NCI-H69 (cell line): ENCODE measurements at regions not wholly inside any gene's neighbourhood (a gene's known extent, or its start where the extent isn't known, plus 50 kb on each side); places are given as distances from the start of the nearest gene placed in this dataset.
A peak's percentile ranks its signal among the peaks of the same experiment; 100 is the strongest.
"Not testable (repeated sequence)": the region's sequence is repeated elsewhere in the genome, so short reads cannot be mapped to it uniquely, and the experiment has no call there.

Experiments
- DNase-seq: peaks from one replicate; lab custom pipeline; 2025; lab: John Stamatoyannopoulos, UW

- DNase-seq = no peak
These were observed 1045.0 kb upstream of the DDX18 start for GRCh38 chr2:116769514-116769913.

GRCh38 chr2:116776556-116776955, 1037.9 kb upstream of the DDX18 start:
- no peak for DNase-seq

- no peak for DNase-seq
These were observed 1026.6 kb upstream of the DDX18 start for GRCh38 chr2:116787848-116788247.

GRCh38 chr2:116802671-116803070, 1011.8 kb upstream of the DDX18 start:
- no peak for DNase-seq

GRCh38 chr2:116804901-116805300, 1009.6 kb upstream of the DDX18 start:
- DNase-seq = no peak

- not testable (repeated sequence) for DNase-seq
These were observed 1008.0 kb upstream of the DDX18 start for GRCh38 chr2:116806505-116806904.

GRCh38 chr2:116809109-116809508, 1005.4 kb upstream of the DDX18 start:
- no peak for DNase-seq

GRCh38 chr2:116810071-116810470, 1004.4 kb upstream of the DDX18 start:
- DNase-seq = peak; percentile 6

GRCh38 chr2:116810645-116811044, 1003.8 kb upstream of the DDX18 start:
- DNase-seq = no peak

- DNase-seq = no peak
These were observed 995.1 kb upstream of the DDX18 start for GRCh38 chr2:116819355-116819754.

- DNase-seq = no peak
These were observed 993.5 kb upstream of the DDX18 start for GRCh38 chr2:116820986-116821385.

GRCh38 chr2:116829543-116829942, 984.9 kb upstream of the DDX18 start:
- DNase-seq = not testable (repeated sequence)

GRCh38 chr2:116832148-116832547, 982.3 kb upstream of the DDX18 start:
- DNase-seq = no peak

GRCh38 chr2:116833052-116833451, 981.4 kb upstream of the DDX18 start:
- no peak for DNase-seq

- no peak for DNase-seq
These were observed 972.3 kb upstream of the DDX18 start for GRCh38 chr2:116842164-116842563.

- DNase-seq = no peak
These were observed 954.8 kb upstream of the DDX18 start for GRCh38 chr2:116859708-116860107.

- no peak for DNase-seq
These were observed 940.5 kb upstream of the DDX18 start for GRCh38 chr2:116874021-116874420.

GRCh38 chr2:116877274-116877673, 937.2 kb upstream of the DDX18 start:
- DNase-seq = no peak

GRCh38 chr2:116877944-116878343, 936.5 kb upstream of the DDX18 start:
- DNase-seq = no peak

GRCh38 chr2:116879650-116880160, 934.8 kb upstream of the DDX18 start:
- peak; percentile 0 for DNase-seq

- no peak for DNase-seq
These were observed 923.3 kb upstream of the DDX18 start for GRCh38 chr2:116891191-116891590.

GRCh38 chr2:116911540-116911939, 903.0 kb upstream of the DDX18 start:
- no peak for DNase-seq

- DNase-seq = no peak
These were observed 898.8 kb upstream of the DDX18 start for GRCh38 chr2:116915673-116916072.

- no peak for DNase-seq
These were observed 897.3 kb upstream of the DDX18 start for GRCh38 chr2:116917196-116917595.

- DNase-seq = no peak
These were observed 895.9 kb upstream of the DDX18 start for GRCh38 chr2:116918574-116918973.
